IMR-90 (cell line): ENCODE measurements at regions not wholly inside any gene's neighbourhood (a gene's known extent, or its start where the extent isn't known, plus 50 kb on each side); places are given as distances from the start of the nearest gene placed in this dataset.

Experiments
- ATAC-seq: fragments of 200-7000 bp; cut with Tn5 transposase; 2 replicates; pipeline ENCODE4 v1.9.1; 2020; ENCODE audit warnings: low read depth, mild to moderate bottlenecking, moderate library complexity
- BruUV-seq: library from RNA; stranded (reverse); fragments of 400-500 nt; replicated peaks from 2 replicates; lab custom pipeline; 2021; lab: Mats Ljungman, UMichigan
- CTCF ChIA-PET: fragments of 300-600 bp; formaldehyde crosslinking; extraction: SDS; loops from one replicate; lab custom pipeline; 2021; ENCODE audit warnings: antibody characterized with exemption; lab: Yijun Ruan, JAX
- POLR2A ChIA-PET: fragments of 300-600 bp; sonication (Branson Sonifier 250); formaldehyde crosslinking; loops from one replicate; lab custom pipeline; 2022; ENCODE audit warnings: antibody characterized with exemption; ENCODE audit not compliant: unreplicated experiment; lab: Charles Lee
- DNase-seq: peaks from one replicate; pipeline ENCODE4 v3.0.0; 2013
- H2AFZ ChIP-seq: replicated peaks from 2 replicates; pipeline ENCODE3; 2013; ENCODE audit warnings: low read length, mild to moderate bottlenecking; ENCODE audit not compliant: poor library complexity
- H2AK5ac ChIP-seq: 2 replicates; pipeline ENCODE4 v1.6.1; 2013; ENCODE audit warnings: low read depth, low read length, inconsistent platforms
- H2AK9ac ChIP-seq: replicated peaks from 2 replicates; pipeline ENCODE3; 2013; ENCODE audit warnings: mild to moderate bottlenecking, low read depth, low read length, moderate library complexity; ENCODE audit not compliant: poor library complexity
- H2BK120ac ChIP-seq: 2 replicates; pipeline ENCODE4 v1.6.1; 2013; ENCODE audit warnings: low read depth, low read length, inconsistent platforms
- H2BK15ac ChIP-seq: 3 replicates; pipeline ENCODE4 v1.6.1; 2013; ENCODE audit warnings: low read depth, low read length, inconsistent platforms
- H2BK20ac ChIP-seq: 2 replicates; pipeline ENCODE4 v1.6.1; 2013; ENCODE audit warnings: low read depth, mild to moderate bottlenecking, inconsistent platforms, low read length, moderate library complexity
- H2BK5ac ChIP-seq: 2 replicates; pipeline ENCODE4 v1.6.1; 2013; ENCODE audit warnings: mild to moderate bottlenecking, low read depth, low read length, inconsistent platforms; ENCODE audit not compliant: poor library complexity, severe bottlenecking
- H3K14ac ChIP-seq: replicated peaks from 2 replicates; pipeline ENCODE4 v1.6.1; 2013; ENCODE audit warnings: low read depth, low read length, inconsistent platforms
- H3K18ac ChIP-seq: 2 replicates; pipeline ENCODE4 v1.6.1; 2013; ENCODE audit warnings: low read depth, low read length, control low read depth
- H3K23ac ChIP-seq: 2 replicates; pipeline ENCODE4 v1.6.1; 2013; ENCODE audit warnings: low read depth, low read length, inconsistent platforms
- H3K27ac ChIP-seq: 2 replicates; pipeline ENCODE4 v1.5.1; 2013; ENCODE audit warnings: mild to moderate bottlenecking, control low read depth, low read length; ENCODE audit not compliant: insufficient read depth
- H3K27me3 ChIP-seq: 2 replicates; pipeline ENCODE4 v1.6.1; 2013; ENCODE audit warnings: low read length; ENCODE audit not compliant: control insufficient read depth, insufficient read depth
- H3K36me3 ChIP-seq: 2 replicates; pipeline ENCODE4 v1.6.1; 2013; ENCODE audit warnings: low read length, mixed read lengths; ENCODE audit not compliant: control insufficient read depth, insufficient read depth
- H3K4ac ChIP-seq: 2 replicates; pipeline ENCODE4 v1.6.1; 2013; ENCODE audit warnings: low read depth, low read length, inconsistent platforms
- H3K4me1 ChIP-seq: 2 replicates; pipeline ENCODE4 v1.6.1; 2013; ENCODE audit warnings: low read length, mixed read lengths; ENCODE audit not compliant: control insufficient read depth, insufficient read depth
- H3K4me2 ChIP-seq: 2 replicates; pipeline ENCODE4 v1.6.1; 2013; ENCODE audit warnings: low read depth, mild to moderate bottlenecking, control low read depth, low read length, moderate library complexity
- H3K4me3 ChIP-seq: 2 replicates; pipeline ENCODE4 v1.5.1; 2013; ENCODE audit warnings: low read depth, mild to moderate bottlenecking, control low read depth, low read length, moderate library complexity; ENCODE audit not compliant: insufficient read depth
- H3K56ac ChIP-seq: 2 replicates; pipeline ENCODE4 v1.6.1; 2013; ENCODE audit warnings: low read length, inconsistent platforms; ENCODE audit not compliant: insufficient read depth; ENCODE audit errors: extremely low read depth
- H3K79me1 ChIP-seq, 2 experiments: 2 replicates each; pipeline ENCODE4 v1.6.1; 2013; ENCODE audit warnings: low read length in 2 of 2, inconsistent platforms in 1 of 2, low read depth in 1 of 2
- H3K9ac ChIP-seq: 2 replicates; pipeline ENCODE4 v1.6.1; 2013; ENCODE audit warnings: low read depth, low read length, control low read depth
- H3K9me1 ChIP-seq: 2 replicates; pipeline ENCODE4 v1.6.1; 2013; ENCODE audit warnings: low read length, inconsistent platforms; ENCODE audit not compliant: insufficient read depth
- H3K9me3 ChIP-seq: 2 replicates; pipeline ENCODE4 v1.6.1; 2013; ENCODE audit warnings: low read length; ENCODE audit not compliant: control insufficient read depth, insufficient read depth
- H4K20me1 ChIP-seq: 2 replicates; pipeline ENCODE4 v1.6.1; 2013; ENCODE audit warnings: low read length, inconsistent platforms; ENCODE audit not compliant: insufficient read depth
- H4K5ac ChIP-seq: 2 replicates; pipeline ENCODE4 v1.6.1; 2013; ENCODE audit warnings: mild to moderate bottlenecking, low read depth, low read length, control low read depth
- H4K8ac ChIP-seq, 2 experiments: 2 replicates each; pipeline ENCODE4 v1.6.1; 2013; ENCODE audit warnings: low read depth in 2 of 2, low read length in 2 of 2, control low read depth in 1 of 2, inconsistent platforms in 1 of 2
- H4K91ac ChIP-seq: 2 replicates; pipeline ENCODE4 v1.6.1; 2013; ENCODE audit warnings: low read depth, low read length, inconsistent platforms; ENCODE audit not compliant: insufficient read depth
- CEBPB ChIP-seq: IDR thresholded peaks from 2 replicates; pipeline ENCODE4 v1.6.1; 2012; ENCODE audit warnings: low read depth, low read length, improper control_type of control experiment
- CHD1 ChIP-seq: IDR thresholded peaks from 2 replicates; pipeline ENCODE4 v1.6.1; 2012; ENCODE audit warnings: low read depth, low read length, improper control_type of control experiment
- CTCF ChIP-seq: conservative IDR thresholded peaks from 2 replicates; pipeline ENCODE4 v1.5.1; 2012; ENCODE audit warnings: mild to moderate bottlenecking, low read depth, low read length, improper control_type of control experiment
- MXI1 ChIP-seq: IDR thresholded peaks from 2 replicates; pipeline ENCODE4 v1.6.1; 2012; ENCODE audit warnings: low read depth, mild to moderate bottlenecking, low read length, moderate library complexity, borderline replicate concordance
- NFE2L2 ChIP-seq: fragments of 150-350 bp; IDR thresholded peaks from 2 replicates; pipeline ENCODE4 v1.6.1; 2016; ENCODE audit warnings: low read depth, mild to moderate bottlenecking, low read length
- POLR2A ChIP-seq: IDR thresholded peaks from 2 replicates; pipeline ENCODE4 v1.6.1; 2012; ENCODE audit warnings: mild to moderate bottlenecking, low read depth, low read length
- USF2 ChIP-seq: fragments of 150-350 bp; IDR thresholded peaks from 2 replicates; pipeline ENCODE4 v1.6.1; 2017; ENCODE audit warnings: mild to moderate bottlenecking, antibody characterized with exemption, low read length, low read depth
- WGBS, 2 experiments: methylation state at CpG; one replicate each; pipeline versions ENCODE4 v1.1.5 to v1.1.7; 2013; ENCODE audit warnings: missing lambda C conversion rate in 2 of 2; ENCODE audit not compliant: insufficient read length in 1 of 2; ENCODE audit errors: extremely low coverage in 2 of 2; 5-methylcytosine and 5-hydroxymethylcytosine counted together
- dilution Hi-C: fragments of 300-500 bp; cut with HindIII; formaldehyde crosslinking; loops from one replicate; pipeline ENCODE4 v1.14.3; 2018; ENCODE audit warnings: low sequenced_read_pairs; ENCODE audit not compliant: unreplicated experiment
- in situ Hi-C: fragments of 300-500 bp; cut with MboI; formaldehyde crosslinking; loops from 3 replicates; pipeline ENCODE4 v1.14.3; 2019; ENCODE audit warnings: low sequenced_read_pairs, inconsistent platforms, mixed read lengths
- intact Hi-C: fragments of 100-400 bp; cut with micrococcal nuclease; formaldehyde crosslinking; loops from 2 replicates; pipeline ENCODE4 v1.10.0; 2022

- WGBS, 2 experiments = no CpG with 5 or more reads among the region's 7 CpGs
- ATAC-seq = no peak
Measured at GRCh38 chr2:128412181-128412871, 93.7 kb upstream of the HS6ST1 start.

More at GRCh38 chr2:128412181-128412871, 93.7 kb upstream of the HS6ST1 start:
- Histone ChIP-seq H4K5ac (no peak overlapping the region), H2BK15ac (no peak overlapping the region), H3K4me1 (peaks cover 10% of the 10 kb centered on the region), H3K27ac (no peak overlapping the region), H3K4me3 (no peak overlapping the region), H3K4ac (no peak overlapping the region), H3K18ac (no peak overlapping the region), H2BK5ac (no peak overlapping the region), H3K56ac (no peak overlapping the region), H3K14ac (no peak overlapping the region), H4K8ac (no peak overlapping the region), H2AK5ac (no peak overlapping the region), H2AK9ac (no peak overlapping the region), H3K27me3 (no peaks in the 10 kb centered on the region), H3K23ac (no peak overlapping the region), H2BK120ac (no peak overlapping the region), H2AFZ (no peak overlapping the region), H3K79me1 (no peaks in the 10 kb centered on the region), H3K4me2 (no peak overlapping the region), H3K9me1 (peaks cover 16% of the 10 kb centered on the region; the same call in 1 of the 2 replicates), H3K9ac (no peak overlapping the region), H2BK20ac (0 out of 2 replicates have a peak overlapping the region, but pooled peaks have one; percentile 10), H3K36me3 (no peaks in the 10 kb centered on the region), H4K91ac (no peak overlapping the region), H4K20me1 (no peaks in the 10 kb centered on the region), H3K9me3 (peaks cover 2% of the 10 kb centered on the region; the same call in 1 of the 2 replicates)
- intact Hi-C loops (no loop called here), dilution Hi-C loops (no loop called here), in situ Hi-C loops (no loop called here)
- POLR2A ChIA-PET = no interaction called here
- no peak for DNase-seq
- CTCF ChIA-PET = no interaction called here
- BruUV-seq = no TSS peak
- TF ChIP-seq CEBPB (no peak), CTCF (no peak), MXI1 (no peak), CHD1 (no peak), USF2 (no peak), NFE2L2 (no peak), POLR2A (no peak)
